NCI-H2227 treated with DMSO at 0.1 percent for 48 hours (cell line): ENCODE measurements at regions not wholly inside any gene's neighbourhood (a gene's known extent, or its start where the extent isn't known, plus 50 kb on each side); places are given as distances from the start of the nearest gene placed in this dataset.
"Not testable (repeated sequence)": the region's sequence is repeated elsewhere in the genome, so short reads cannot be mapped to it uniquely, and the experiment has no call there.

Source experiments
- DNase-seq: peaks from one replicate; lab custom pipeline; 2025; lab: John Stamatoyannopoulos, UW

- no peak for DNase-seq
These were observed 82.0 kb upstream of the ACSL1 start for GRCh38 chr4:184907810-184908209.

- DNase-seq, result no peak
These were observed 85.5 kb upstream of the ACSL1 start for GRCh38 chr4:184911310-184911709.

GRCh38 chr4:184913356-184914143, 87.8 kb upstream of the ACSL1 start:
- DNase-seq, result no peak

- DNase-seq, result not testable (repeated sequence)
These were observed 93.0 kb upstream of the ACSL1 start for GRCh38 chr4:184918799-184919198.

- DNase-seq, result no peak
These were observed 95.7 kb upstream of the ACSL1 start for GRCh38 chr4:184921456-184921855.

- DNase-seq, result no peak
These were observed 96.0 kb upstream of the HELT start for GRCh38 chr4:184922301-184922700.

GRCh38 chr4:184924516-184924915, 93.8 kb upstream of the HELT start:
- no peak for DNase-seq

GRCh38 chr4:184929476-184929875, 88.8 kb upstream of the HELT start:
- DNase-seq, result no peak

- no peak for DNase-seq
These were observed 88.3 kb upstream of the HELT start for GRCh38 chr4:184930026-184930425.

GRCh38 chr4:184932343-184932742, 85.9 kb upstream of the HELT start:
- no peak for DNase-seq

GRCh38 chr4:184933311-184933710, 85.0 kb upstream of the HELT start:
- DNase-seq, result no peak

- no peak for DNase-seq
These were observed 84.1 kb upstream of the HELT start for GRCh38 chr4:184934184-184934583.

GRCh38 chr4:184934961-184935360, 83.3 kb upstream of the HELT start:
- DNase-seq, result no peak

- no peak for DNase-seq
These were observed 82.2 kb upstream of the HELT start for GRCh38 chr4:184936071-184936470.

GRCh38 chr4:184937030-184937710, 81.1 kb upstream of the HELT start:
- DNase-seq, result no peak

GRCh38 chr4:184937745-184938144, 80.5 kb upstream of the HELT start:
- peak; percentile 9 for DNase-seq

GRCh38 chr4:184938871-184939270, 79.4 kb upstream of the HELT start:
- no peak for DNase-seq

GRCh38 chr4:184939978-184940377, 78.3 kb upstream of the HELT start:
- DNase-seq, result no peak

- no peak for DNase-seq
These were observed 77.8 kb upstream of the HELT start for GRCh38 chr4:184940500-184940899.

- no peak for DNase-seq
These were observed 76.4 kb upstream of the HELT start for GRCh38 chr4:184941671-184942418.

GRCh38 chr4:184942444-184943425, 75.6 kb upstream of the HELT start:
- no peak for DNase-seq

GRCh38 chr4:184949020-184949419, 69.3 kb upstream of the HELT start:
- DNase-seq, result no peak
